PC-3 (cell line): ENCODE measurements at regions not wholly inside any gene's neighbourhood (a gene's known extent, or its start where the extent isn't known, plus 50 kb on each side); places are given as distances from the start of the nearest gene placed in this dataset.

Experiments
- EZH2 ChIP-seq: fragments of 300-600 bp; sonication (generic); IDR thresholded peaks from one replicate; pipeline ENCODE4 v1.6.1; 2017; ENCODE audit warnings: antibody characterized with exemption, mild to moderate bottlenecking, low read length; ENCODE audit not compliant: unreplicated experiment
- TF ChIP-seq, protein P1 (sequence below): fragments of 300-600 bp; sonication (generic); conservative IDR thresholded peaks from 2 replicates; pipeline ENCODE4 v1.5.1; 2017; ENCODE audit warnings: antibody characterized with exemption, low read depth, mild to moderate bottlenecking, low read length

DNA sequence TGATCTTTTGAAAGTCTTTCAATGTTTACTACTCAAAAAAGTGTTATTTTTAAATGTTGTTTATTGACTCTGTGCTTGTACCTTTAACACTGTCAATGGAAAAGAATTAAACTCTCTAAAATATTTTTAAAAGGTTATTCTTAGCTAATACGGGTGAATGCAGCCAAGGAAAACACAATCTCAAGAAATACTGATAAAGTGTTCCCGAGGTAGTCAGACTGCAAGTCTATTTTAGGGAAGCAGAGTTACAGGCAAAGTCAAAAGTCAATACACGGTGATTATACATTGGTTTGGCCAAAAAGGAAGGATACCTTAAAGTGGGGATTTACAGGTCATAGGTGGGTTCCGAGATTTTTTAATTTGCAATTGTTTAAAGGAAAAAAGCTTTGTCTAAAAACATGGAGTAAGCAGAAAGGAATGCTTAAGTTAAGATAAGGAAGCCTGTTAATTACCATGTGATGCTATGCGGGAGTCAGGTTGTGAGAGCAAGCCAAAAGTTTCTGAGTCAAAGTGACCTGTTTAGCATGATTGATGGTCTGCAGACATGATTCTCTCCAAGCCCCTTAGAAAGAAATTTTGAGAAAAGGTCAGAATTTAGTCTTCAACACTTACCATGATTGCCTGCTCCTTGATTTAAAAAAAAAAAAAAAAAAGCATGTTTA is 288.4 kb downstream of the KLHL4 start:
- no peak for TF ChIP-seq EZH2
- TF ChIP-seq, protein P1, sequence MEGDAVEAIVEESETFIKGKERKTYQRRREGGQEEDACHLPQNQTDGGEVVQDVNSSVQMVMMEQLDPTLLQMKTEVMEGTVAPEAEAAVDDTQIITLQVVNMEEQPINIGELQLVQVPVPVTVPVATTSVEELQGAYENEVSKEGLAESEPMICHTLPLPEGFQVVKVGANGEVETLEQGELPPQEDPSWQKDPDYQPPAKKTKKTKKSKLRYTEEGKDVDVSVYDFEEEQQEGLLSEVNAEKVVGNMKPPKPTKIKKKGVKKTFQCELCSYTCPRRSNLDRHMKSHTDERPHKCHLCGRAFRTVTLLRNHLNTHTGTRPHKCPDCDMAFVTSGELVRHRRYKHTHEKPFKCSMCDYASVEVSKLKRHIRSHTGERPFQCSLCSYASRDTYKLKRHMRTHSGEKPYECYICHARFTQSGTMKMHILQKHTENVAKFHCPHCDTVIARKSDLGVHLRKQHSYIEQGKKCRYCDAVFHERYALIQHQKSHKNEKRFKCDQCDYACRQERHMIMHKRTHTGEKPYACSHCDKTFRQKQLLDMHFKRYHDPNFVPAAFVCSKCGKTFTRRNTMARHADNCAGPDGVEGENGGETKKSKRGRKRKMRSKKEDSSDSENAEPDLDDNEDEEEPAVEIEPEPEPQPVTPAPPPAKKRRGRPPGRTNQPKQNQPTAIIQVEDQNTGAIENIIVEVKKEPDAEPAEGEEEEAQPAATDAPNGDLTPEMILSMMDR = no peak
